Activated CD4-positive, alpha-beta T cell treated with anti-CD3 and anti-CD28 coated beads, Interleukin-2, Interleukin-6, amounts not matched to agents 100 ng/mL and 50 ng/mL, durations not matched to agents 16 hours and 8 hours (primary cell): ENCODE measurements at regions not wholly inside any gene's neighbourhood (a gene's known extent, or its start where the extent isn't known, plus 50 kb on each side); places are given as distances from the start of the nearest gene placed in this dataset.
"Not testable (repeated sequence)": the region's sequence is repeated elsewhere in the genome, so short reads cannot be mapped to it uniquely, and the experiment has no call there.

Experiments used
- DNase-seq: peaks from one replicate; pipeline ENCODE4 v3.0.0-alpha.2; 2020

- no peak for DNase-seq
Measured at GRCh38 chr2:16090650-16091575, 150.6 kb downstream of the MYCN start.

DNA sequence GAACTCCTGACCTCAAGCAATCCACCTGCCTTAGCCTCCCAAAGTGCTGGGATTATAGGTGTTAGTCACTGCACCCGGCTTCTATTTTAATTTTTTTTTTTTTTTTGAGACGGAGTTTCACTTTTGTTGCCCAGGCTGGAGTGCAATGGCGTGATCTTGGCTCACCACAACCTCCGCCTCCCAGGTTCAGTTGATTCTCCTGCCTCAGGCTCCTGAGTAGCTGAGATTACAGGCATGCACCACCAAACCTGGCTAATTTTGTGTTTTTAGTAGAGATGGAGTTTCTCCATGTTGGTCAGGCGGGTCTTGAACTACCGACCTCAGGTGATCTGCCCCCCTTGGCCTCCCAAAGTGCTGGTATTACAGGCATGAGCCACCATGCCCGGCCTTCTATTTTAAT, 149.1 kb downstream of the MYCN start:
- DNase-seq, result not testable (repeated sequence)

DNA sequence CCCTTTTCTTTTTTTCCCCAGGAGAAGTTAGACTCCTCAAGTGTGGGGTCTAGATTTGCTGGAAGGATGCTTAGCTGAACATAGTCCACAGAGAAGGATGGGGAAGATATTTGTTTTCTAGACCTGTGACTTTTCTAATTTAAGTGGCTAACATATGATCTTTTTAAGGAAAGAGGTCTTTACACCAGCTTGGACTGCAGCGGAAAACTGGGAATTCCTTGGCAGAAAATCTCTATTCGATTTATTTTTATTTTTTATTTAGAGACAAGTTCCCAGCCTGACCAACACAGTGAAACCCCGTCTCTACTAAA, 148.4 kb downstream of the MYCN start:
- DNase-seq, result no peak

- no peak for DNase-seq
Measured at GRCh38 chr2:16088035-16088801, 147.9 kb downstream of the MYCN start.

DNA sequence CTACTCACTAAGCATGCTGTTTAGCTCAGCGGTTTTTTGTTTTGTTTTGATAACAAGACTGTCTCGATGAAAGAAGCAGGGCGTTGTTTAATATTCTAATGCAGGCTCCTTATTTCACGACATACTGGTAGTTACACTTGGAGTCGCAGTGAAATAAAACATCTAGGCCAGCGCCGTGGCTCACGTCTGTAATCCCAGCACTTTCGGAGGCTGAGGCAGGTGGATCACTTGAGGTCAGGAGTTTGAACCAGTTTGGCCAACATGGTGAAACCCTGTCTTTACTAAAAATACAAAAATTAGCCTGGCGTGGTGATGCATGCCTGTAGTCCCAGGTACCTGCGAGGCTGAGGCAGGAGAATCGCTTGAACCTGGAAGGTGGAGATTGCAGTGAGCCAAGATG, 145.8 kb downstream of the MYCN start:
- not testable (repeated sequence) for DNase-seq

GRCh38 chr2:16085073-16085472, 144.7 kb downstream of the MYCN start:
- DNase-seq, result no peak

GRCh38 chr2:16084274-16084673, 143.9 kb downstream of the MYCN start:
- DNase-seq, result no peak

- no peak for DNase-seq
Measured at GRCh38 chr2:16082276-16082675, 141.9 kb downstream of the MYCN start.

DNA sequence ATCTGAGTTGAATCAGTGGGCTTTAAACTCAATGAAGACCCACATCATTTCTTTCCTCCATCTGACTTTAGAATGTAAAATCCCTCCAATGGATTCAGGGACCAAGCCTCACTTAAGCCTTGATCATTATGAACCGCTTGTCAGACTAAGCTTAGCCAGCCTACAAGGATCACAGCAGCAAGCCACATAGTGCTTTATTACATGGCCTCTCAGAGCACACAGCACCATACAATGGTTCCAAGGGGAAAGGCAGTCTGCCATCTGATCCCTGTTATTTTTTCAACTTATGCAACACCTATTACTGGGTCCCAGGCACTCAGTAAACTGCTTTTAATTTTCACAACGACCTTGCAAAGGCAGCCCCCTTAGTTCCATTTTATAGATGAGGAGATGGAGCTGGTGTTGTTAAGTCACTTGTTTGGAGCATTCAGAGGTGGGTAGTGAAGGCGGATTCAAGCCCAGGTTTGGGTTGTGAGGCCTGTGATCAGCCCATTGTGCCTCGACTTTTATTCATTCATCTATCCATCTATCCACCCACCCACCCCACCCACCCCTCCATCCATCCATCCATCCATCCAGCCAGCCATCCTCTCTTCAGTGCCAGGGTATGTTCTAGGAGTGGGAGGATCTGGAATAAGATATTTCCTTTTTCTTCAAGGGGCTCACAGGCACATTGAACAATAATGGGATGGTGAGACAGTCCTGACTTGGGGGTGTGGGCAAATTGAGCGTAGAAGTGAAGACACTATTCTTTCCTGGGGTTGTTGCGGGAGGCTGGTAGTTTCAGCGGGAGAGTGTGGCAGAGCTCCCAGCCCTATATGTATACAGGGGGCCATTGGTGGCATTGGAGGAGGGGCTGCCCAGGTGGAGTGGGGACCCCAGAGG, 141.2 kb downstream of the MYCN start:
- no peak for DNase-seq

DNA sequence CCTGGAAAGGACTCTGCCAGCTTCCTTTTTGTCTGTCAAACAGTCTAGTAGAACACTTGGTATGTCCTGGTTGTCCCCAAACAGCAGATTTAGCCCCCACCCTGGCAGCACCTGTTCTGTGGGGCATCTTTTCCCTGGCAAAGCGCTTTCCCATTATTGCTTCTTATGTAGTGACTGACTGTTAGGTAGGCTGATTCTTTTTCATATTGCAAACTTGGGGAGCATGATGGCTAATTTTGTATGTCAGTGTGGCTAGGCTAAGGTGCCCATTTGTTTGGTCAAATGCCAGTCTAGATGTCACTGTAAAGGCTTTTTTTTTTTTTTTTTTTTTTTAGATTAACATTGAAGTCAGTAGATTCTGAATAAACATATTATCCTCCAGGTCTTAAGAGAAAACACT, 140.2 kb downstream of the MYCN start:
- no peak for DNase-seq

DNA sequence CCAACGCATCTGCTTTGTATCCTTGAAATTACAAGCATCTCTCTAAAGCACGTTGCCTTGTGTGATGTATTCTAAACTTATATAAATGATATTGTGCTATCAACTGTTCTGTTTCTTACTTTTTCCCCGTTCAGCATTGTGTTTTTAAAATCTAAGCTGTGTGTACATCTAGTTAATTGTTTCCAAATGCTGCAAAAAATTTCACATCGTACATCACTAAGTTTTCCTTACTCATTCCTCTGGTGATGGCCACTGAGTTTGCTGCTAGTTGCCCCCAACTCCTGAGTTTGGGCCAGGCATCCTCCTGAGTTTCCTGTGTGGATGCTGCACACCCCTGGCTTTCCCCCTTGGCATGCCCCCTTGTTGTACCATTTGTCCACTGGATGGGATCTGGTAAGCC, 139.7 kb downstream of the MYCN start:
- DNase-seq, result no peak

DNA sequence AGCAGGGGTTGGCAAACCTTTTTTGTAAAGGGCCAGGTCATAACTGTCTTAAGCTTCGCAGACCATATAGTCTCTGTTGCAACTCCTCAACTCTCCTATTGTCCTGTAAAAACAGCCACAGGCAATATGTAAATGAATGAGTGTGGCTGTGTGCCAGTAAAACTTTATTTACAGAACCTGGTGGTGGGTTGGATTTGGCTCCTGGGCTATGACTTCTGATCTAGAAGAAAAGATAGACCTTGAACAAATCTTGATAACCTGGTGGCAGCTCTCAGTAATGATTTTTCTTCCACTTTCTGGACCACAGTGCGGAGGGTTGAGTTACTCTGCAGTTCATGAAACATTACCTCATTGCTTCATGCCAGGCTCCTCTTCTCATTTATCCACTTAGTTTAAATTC, 139.3 kb downstream of the MYCN start:
- DNase-seq, result no peak

DNA sequence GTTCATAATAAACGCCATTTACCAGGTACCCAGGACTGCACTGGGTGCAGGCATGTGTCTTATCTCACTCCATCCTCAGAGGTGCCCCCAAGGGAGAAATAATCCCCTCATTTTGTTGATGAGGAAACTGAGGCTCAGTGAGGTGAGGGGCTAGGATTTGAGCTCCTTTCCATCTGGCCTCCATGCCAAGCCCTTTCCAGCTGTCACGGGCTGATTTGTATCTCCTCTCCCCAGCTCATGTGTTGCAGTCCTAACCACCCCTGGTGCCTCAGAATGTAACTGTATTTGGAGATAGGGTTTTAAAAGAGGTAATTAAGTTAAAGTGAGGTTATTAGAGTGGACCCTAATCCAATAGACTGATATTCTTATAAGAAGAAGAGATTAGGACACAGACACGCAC, 137.3 kb downstream of the MYCN start:
- no peak for DNase-seq

GRCh38 chr2:16076911-16077310, 136.6 kb downstream of the MYCN start:
- no peak for DNase-seq

DNA sequence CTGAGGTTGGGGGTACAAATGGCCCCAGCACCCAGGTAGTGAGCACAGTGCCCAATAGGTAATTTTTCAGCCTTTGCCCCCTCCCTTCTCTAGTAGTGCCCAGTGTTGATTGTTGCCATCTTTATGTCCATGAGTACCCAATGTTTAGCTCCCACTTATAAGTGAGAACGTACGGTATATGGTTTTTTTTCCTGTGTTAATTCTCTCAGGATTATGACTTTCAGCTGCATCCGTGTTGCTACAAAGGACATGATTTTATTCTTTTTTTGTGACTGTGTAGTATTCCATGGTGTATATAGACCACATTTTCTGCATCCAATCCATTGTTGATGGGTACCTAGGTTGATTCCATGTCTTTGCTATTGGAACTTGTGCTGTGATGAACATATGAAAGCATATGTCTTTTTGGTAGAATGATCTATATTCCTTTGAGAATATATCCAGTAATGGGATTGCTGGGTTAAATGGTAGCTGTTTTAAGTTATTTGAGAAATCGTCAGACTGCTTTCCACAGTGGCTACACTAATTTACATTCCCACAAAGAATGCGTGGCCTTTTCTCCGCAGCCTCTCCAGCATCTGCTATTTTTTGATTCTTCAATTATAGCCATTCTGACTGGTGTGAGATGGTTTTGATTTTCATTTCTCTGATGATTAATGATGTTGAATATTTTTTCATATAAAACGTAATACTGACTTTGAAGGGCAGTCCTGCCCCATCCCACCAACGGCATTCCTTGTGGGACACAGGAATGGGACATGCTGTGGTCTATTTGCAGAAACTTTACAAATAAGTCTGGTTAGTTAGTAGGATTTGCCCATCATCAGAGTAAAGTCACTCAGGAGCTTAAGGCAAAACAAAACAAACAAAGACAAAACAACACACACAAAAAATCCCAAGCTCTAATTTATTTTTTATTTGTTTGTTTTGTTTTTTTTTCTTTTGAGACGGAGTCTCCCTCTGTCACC, 135.0 kb downstream of the MYCN start:
- no peak for DNase-seq

DNA sequence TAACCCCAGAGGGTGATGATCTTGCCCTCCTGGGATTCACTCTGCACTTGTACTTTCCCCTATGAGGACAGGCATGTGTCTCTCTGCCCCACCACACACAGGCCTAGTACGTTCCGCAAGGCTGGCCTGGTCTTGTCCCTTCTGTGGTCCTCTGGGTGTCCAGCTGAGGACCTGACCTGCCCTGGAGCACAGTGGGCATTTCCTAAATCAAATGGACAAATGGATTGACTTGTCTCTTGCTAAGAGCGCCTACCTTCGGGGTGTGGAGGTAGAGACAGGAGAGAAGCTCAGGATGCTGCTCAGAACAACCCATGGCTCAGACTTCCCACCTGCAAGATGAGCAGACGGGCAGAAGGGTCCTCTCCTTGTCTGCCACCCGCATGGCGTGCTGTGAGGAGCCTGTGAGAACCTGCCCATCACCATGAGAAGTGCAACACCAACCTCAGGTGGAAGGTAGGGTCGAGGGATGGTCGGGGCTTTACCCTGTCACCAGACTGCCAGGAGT, 133.6 kb downstream of the MYCN start:
- DNase-seq, result no peak

- no peak for DNase-seq
Measured at GRCh38 chr2:16073471-16073870, 133.1 kb downstream of the MYCN start.

DNA sequence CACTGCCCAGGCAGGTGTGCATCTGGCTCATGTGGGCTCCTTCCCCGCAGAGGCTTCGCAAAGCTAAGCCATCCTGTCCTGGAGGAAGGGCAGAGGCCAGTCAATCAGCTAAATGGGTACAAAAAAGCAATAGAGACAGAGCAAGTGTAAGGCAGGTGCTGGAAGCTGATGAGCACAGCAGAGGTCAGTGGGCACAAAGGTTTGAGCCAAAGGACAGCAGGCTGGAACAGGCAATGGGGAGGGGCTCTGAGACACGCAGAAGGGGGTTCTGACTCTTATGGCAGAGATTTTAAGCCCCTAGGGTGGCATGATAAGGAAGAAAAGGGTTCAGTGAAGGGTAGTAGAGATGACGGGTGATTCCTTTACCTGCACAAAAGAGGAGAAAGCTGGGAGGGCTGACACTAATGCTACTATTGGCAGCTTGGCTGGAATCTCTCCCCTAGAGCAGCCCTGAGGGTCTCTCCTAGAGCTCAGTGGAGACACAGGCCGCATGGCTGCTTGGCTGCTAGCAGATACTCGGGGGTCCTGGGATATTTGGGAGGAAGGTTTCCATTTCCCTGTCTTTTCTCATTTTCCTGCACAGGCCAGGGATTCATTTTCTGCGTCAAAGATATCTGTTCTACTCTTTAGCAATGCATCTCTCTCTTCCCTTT, 132.4 kb downstream of the MYCN start:
- no peak for DNase-seq

DNA sequence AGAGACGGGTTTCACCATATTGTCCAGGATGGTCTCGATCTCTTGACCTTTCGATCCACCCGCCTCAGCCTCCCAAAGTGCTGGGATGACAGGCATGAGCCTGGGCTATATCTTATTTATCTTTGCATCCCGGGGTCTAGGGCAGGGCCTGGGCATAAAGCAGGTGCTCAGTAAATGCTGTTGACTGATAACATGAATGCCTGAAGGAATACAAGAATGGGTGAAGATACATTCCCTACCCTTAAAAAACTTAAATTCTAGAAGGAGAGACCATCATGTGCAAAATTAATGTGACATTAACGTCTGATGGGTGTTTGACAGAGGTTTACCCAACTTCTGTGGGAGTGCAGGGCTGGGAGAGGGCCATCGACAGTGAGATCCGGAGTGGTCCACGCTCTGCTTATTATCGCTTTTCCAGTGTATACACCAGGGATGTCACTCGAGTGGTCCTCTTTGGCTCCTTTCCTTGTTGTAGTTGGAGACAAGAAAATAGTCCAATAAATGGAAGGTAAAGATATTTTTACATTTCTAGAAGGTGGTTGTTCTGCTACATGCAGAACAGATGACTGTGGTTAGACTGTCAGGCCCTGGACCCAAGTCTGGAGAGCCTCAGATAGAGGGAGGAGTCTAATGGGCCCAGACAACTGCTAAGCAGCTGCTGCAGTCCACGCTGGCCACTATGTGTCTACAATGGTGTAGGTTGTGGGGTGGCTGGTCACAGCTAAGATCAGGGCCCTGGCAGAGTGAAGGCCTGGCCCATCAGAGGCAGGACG, 131.7 kb downstream of the MYCN start:
- no peak for DNase-seq

GRCh38 chr2:16071039-16071864, 130.9 kb downstream of the MYCN start:
- DNase-seq, result no peak
